KG1 (cell line): ENCODE measurements at regions not wholly inside any gene's neighbourhood (a gene's known extent, or its start where the extent isn't known, plus 50 kb on each side); places are given as distances from the start of the nearest gene placed in this dataset.
"Not testable (repeated sequence)": the region's sequence is repeated elsewhere in the genome, so short reads cannot be mapped to it uniquely, and the experiment has no call there.

Experiments used
- DNase-seq: peaks from one replicate; lab custom pipeline; 2025; lab: John Stamatoyannopoulos, UW

DNA sequence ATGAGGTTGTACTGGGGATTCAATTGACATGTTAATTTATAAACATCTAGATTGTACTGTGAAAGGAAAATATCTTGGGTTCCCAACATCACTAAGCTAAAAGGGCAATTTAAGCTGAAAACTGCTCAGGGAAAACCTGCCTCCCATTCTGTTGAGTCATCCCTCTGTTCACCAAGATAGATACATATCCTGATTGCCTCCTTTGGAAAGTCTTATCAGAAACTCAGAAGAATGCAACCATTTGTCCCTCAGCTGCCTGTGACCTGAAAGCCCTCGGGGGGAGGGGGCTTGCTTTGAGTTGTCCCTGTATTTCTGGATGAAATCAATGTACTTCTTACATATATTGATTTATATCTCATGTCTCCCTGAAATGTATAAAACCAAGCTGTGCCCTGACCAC lies 187.0 kb upstream of the ETV3 start:
- DNase-seq = no peak

DNA sequence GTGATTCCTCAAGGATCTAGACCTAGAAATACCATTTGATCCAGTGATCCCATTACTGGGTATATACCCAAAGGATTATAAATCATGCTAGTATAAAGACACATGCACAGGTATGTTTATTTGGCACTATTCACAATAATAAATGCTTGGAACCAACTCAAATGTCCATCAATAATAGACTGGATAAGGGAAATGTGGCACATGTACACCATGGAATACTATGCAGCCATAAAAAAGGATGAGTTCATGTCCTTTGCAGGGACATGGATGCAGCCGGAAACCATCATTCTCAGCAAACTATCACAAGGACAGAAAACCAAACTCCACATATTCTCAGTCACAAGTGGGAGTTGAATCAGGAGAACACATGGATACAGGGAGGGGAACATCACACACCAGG lies 183.8 kb upstream of the ETV3 start:
- not testable (repeated sequence) for DNase-seq

GRCh38 chr1:157319567-157319966 lies 181.4 kb upstream of the ETV3 start:
- DNase-seq = no peak

DNA sequence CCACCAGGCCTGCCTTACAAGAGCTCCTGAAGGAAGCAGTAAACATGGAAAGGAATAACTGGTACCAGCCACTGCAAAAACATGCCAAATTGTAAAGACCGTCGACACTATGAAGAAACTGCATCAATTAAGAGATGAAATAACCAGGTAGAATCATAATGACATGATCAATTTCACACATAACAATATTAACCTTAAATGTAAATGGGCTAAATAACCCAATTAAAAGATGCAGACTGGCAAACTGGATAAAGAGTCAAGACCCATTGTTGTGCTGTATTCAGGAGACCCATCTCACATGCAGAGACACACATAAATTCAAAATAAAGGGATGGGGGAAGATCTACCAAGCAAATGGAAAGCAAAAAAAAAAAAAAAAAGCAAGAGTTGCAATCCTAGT lies 179.0 kb upstream of the ETV3 start:
- DNase-seq = not testable (repeated sequence)

GRCh38 chr1:157315544-157315943 lies 177.3 kb upstream of the ETV3 start:
- DNase-seq = no peak

DNA sequence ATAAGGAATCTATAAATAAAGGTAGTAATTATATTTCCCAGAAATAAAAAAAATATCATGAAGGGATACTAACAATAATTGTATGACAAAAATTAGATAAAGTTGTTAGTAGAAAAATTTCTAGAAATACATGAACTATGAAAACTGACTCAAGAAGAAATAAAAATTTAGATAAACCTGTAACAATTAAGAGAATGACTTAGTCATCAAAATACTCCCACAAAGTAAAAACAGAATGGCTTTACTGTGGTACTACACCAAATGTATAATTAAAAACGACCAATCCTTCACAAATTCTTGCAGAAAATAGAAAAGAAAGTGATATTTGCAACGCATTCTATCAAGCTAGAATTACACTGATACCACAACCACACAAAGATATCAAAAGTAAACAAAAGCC lies 176.2 kb upstream of the ETV3 start:
- DNase-seq = no peak

- no peak for DNase-seq
These were observed 175.1 kb upstream of the ETV3 start for GRCh38 chr1:157313240-157313807.

DNA sequence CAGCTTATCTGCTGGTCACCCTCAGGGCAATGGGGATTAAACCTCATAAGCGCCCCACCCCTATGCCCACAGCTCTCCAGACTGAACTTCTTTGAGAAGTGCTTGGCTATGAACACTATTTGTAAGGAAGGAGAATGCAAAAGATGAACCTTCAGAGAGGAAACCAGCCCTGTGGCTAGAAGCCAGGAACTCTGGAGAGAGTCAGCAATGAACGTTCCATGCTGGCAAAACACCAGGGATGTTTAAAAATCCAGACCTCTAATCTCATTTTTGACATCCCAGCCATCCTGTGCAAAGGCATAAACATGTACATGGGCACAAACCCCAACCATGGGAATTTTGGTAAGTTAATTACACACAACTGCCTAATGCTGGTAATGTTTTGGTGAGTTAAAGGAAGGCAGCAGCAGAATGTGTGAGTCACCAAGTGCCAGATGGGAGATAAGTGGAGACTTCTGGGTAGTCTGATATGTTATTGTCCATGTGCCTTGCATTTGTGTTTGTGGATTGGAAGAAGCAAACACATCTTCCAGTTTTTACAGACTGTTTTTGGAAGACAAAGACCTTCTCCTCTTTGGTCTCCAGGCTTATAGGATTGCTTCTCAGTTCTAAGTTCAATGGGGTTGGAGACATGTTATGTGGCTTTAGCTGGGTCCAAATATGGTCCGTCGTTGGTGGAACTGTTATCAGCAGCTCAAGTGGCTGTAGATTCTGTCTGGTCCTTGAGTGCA lies 174.1 kb upstream of the ETV3 start:
- DNase-seq = no peak

DNA sequence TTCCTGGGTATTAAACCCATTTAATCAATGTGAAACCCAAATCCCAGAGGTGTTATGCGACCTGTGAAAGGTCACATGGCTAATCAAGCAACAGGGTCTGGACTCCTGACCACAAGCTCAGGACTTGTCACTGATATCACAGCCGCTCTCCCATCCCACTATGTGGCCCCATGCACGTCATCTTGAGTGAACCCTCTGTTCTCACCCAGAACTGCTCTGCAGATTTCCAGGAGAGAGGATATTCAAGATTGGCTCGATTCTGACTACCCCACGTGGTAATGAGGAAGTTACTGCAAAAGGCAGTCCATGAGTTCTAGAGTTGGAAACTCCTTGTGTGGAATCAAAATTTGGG lies 173.5 kb upstream of the ETV3 start:
- DNase-seq = no peak

DNA sequence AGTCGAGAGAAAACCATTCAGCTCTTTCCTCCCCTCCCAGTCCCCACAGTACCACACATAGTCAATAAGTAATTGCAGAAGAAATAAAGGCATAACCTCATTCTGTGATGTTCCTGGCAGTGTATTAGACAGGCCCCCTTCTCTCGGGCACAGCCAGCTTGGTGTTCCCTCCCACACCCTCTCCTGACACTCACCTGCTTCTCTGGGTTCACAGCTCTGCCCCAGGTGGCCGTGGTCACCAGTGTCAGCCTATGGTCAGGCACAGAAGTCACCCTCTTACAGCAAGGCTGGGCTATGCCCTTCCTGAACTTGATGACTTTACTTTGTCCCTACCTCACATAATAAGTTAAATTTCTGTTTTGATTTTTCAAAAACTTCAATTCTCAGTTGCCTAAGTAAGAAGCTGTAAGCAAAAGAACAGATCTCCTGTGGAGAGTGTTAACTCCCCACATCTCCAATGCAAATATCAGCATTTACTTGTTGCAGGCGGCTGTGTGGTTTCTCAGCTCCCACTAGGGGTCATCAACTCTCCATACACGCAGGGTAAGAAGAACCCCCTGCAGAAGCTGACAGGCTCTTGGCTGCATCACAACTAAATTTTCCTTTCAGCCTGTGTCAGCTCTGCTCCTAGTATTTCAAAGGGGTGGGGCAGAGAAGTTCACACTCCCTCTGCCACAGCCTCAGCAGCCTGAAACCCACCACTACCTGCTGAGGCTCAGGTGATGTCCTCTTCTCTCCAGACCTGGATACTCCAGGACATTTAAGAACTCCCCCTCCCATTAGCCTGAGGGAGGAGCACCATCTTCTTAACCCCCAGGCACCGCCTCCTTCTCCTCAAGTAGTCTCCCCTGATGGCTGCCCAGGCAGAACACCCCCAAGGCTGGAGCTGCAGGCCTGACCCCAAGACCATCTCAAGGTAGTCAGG lies 172.9 kb upstream of the ETV3 start:
- not testable (repeated sequence) for DNase-seq

DNA sequence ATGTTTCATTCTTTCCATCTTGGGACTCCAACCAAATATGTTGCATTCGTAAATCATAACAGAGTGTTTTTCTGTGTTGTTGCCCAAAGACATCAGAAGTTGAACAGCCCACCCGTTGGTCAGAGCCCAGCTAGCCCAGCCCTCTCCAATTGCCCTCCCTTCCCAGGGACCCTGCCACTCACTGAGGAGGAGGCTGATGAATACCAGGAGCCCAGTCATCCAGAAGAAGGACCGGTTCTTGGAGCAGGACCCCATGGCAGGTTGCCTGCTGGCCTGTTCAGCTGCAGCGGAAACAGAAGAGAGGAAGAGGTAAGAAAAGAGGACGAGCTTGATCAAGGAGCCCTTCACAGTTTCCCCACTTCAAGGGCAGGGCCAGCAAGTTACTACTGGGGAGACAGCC lies 172.2 kb upstream of the ETV3 start:
- no peak for DNase-seq

DNA sequence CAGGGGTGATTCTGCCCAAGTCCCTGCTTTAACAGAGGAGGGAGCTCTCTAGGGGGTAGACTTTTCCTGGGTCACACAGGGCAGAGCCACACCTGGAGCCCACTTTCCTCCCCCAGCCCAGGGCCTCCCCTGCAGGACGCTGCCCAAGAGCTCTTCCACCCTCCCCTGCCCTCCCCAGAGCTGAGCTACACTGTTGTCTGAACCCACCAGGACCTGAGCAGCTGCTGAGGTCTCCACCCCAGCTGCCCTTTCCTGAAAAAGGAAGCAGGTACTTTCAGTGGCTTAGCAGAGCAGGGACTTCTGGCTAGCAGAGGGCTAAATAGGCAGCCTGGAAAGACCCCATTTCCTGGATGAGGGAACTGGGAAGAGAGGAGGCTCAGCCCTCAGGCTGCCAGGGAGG lies 169.3 kb upstream of the ETV3 start:
- DNase-seq = no peak

DNA sequence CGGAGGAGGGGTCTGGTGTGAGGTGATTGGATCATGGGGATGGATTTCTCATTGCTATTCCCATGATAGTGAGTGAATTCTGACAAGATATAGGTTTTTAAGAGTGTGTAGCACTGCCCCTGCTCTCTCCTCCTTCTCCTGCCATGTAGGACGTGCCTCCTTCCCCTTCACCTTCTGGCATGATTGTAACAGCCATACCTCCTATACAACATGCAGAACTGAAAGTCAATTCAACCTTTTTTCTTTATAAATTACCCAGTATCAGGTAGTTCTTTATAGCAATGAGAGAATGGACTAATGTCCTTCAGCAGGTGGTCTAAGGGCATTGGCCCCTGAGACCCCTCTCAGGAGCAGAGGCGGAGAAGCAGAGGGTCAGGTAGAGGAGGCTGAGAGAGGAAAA lies 168.7 kb upstream of the ETV3 start:
- no peak for DNase-seq

- no peak for DNase-seq
These were observed 166.1 kb upstream of the ETV3 start for GRCh38 chr1:157304271-157304670.

DNA sequence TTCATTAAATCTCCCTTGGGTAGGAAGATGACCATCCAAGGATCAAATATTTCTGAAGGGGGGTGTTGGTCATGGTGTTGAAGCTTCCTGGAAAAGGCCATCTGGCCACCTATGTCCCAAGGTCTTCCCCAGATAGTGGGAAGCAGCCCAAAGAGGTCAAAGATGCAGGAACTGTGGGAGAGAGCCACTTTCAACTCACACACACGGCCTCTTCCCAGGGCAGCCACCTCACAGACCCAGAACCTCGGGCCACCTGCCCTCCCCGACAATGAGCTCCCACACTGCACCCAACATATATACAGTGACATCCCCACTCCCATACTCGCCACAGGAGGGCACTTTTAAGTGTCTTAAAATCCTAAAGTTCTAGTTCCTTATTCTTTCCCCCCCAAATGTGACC lies 164.5 kb upstream of the ETV3 start:
- no peak for DNase-seq

GRCh38 chr1:157302199-157302497 lies 164.0 kb upstream of the ETV3 start:
- no peak for DNase-seq

GRCh38 chr1:157301477-157302198 lies 163.4 kb upstream of the ETV3 start:
- no peak for DNase-seq

DNA sequence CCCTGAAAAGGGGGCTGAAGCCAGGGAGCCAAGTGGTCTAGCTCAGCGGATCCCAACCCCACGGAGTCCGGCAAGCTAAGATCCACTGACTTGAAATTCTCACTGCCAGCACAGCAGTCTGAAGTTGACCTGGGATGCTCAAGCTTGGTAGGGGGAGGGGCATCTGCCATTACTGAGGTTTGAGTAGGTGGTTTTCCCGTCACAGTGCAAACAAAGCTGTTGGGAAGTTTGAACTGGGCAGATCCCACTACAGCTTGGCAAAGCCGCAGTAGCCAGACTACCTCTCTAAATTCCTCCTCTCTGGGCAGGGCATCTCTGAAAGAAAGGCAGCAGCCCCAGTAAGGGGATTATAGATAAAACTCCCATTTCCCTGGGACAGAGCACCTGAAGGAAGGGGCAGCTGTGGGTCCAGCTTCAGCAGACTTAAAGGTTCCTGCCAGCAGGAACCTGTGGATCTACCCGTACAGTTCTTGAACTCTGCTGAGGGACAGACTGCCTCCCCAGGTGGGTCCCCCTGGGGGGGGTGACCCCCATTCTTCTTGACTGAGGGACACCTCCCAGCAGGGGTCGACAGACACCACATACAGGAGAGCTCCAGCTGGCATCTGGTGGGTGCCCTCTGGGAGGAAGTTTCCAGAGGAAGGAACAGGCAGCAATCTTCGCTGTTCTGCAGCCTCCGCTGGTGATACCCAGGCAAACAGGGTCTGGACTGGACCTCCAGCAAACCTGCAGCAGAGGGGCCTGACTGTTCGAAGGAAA lies 156.4 kb upstream of the ETV3 start:
- not testable (repeated sequence) for DNase-seq

GRCh38 chr1:157292809-157293564 lies 154.8 kb upstream of the ETV3 start:
- DNase-seq = no peak

- no peak for DNase-seq
These were observed 154.1 kb upstream of the ETV3 start for GRCh38 chr1:157292302-157292701.

DNA sequence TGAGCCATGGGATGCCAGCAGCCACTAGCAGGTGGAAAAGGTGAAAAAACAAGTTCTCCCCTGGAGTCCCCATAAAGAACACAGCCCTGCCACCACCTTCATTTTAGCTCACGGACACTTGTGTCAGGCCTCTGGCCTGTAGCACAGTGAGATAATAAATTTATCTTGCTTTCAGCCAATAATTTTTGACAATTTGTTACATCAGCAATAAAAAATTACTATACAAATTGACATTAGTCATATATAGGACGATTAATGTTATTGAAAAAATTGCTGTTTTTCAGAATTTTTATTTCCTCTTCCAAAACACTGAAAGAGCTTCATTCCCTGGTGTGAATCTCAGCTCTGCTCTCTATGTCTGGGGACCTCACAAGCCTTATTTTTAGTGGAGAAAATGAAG lies 152.9 kb upstream of the ETV3 start:
- DNase-seq = no peak
